GM13976 (cell line): ENCODE measurements at regions not wholly inside any gene's neighbourhood (a gene's known extent, or its start where the extent isn't known, plus 50 kb on each side); places are given as distances from the start of the nearest gene placed in this dataset.

Experiments used
- DNase-seq: peaks from one replicate; pipeline ENCODE4 v3.0.0; 2012; ENCODE audit warnings: low spot score
- in situ Hi-C: fragments of 300-500 bp; cut with MboI; formaldehyde crosslinking; loops from one replicate; pipeline ENCODE4 v1.12.0; 2022; ENCODE audit warnings: low sequenced_read_pairs, mixed read lengths, inconsistent platforms; ENCODE audit not compliant: unreplicated experiment
- TF ChIP-seq, protein P1 (sequence below): IDR thresholded peaks from 2 replicates; pipeline ENCODE4 v1.5.1; 2012; ENCODE audit warnings: borderline replicate concordance, mild to moderate bottlenecking; ENCODE audit not compliant: insufficient read depth; ENCODE audit errors: extremely low read depth, missing control alignments, control extremely low read depth

DNA sequence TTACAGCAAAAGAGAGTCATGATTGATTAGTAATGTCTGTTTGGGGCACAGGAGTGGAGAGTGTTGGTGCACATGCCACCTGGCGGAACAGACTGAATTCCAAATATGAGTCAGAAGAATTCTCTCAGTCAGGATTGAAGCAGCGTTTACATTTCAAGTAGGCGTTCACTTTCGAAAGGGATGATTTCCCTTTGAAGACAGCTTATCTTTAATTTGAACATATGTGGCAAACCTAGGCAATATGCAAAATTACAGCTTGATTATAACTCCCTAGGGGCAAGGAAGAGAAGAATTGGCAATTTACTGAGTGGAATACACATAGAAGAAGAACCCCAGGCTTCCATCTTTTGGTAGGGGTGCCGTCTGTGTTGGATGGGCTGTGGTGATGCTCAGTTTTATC lies 235.8 kb downstream of the HAPSTR1 start:
- TF ChIP-seq, protein P1, sequence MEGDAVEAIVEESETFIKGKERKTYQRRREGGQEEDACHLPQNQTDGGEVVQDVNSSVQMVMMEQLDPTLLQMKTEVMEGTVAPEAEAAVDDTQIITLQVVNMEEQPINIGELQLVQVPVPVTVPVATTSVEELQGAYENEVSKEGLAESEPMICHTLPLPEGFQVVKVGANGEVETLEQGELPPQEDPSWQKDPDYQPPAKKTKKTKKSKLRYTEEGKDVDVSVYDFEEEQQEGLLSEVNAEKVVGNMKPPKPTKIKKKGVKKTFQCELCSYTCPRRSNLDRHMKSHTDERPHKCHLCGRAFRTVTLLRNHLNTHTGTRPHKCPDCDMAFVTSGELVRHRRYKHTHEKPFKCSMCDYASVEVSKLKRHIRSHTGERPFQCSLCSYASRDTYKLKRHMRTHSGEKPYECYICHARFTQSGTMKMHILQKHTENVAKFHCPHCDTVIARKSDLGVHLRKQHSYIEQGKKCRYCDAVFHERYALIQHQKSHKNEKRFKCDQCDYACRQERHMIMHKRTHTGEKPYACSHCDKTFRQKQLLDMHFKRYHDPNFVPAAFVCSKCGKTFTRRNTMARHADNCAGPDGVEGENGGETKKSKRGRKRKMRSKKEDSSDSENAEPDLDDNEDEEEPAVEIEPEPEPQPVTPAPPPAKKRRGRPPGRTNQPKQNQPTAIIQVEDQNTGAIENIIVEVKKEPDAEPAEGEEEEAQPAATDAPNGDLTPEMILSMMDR, result no peak
- DNase-seq, result no peak
- in situ Hi-C loops, result no loop called here

- DNase-seq, result no peak
- in situ Hi-C loops, result no loop called here
- TF ChIP-seq, protein P1, result no peak
Measured at GRCh38 chr16:9328411-9328810, 237.0 kb downstream of the HAPSTR1 start.

DNA sequence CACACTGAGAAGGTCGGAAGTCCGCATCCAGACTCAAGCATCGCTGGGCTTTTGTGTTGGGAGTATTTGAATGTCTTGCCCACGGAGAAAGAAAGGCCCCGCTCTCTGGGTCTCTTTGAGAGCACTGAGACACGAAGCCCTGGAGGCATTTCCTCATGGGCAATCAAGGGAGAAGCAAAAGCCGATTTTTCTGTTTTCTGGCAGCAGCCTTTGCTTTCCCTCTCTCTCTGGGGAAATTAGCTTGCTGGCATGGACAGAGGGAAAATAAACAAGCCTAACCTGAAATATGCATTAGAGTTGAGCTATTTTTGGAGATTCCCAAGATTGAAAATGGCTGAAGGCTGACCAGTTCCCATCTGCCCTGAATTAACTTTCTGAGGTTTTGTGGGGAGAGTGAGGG lies 238.7 kb downstream of the HAPSTR1 start:
- no peak for DNase-seq
- in situ Hi-C loops, result no loop called here
- TF ChIP-seq, protein P1, result no peak

DNA sequence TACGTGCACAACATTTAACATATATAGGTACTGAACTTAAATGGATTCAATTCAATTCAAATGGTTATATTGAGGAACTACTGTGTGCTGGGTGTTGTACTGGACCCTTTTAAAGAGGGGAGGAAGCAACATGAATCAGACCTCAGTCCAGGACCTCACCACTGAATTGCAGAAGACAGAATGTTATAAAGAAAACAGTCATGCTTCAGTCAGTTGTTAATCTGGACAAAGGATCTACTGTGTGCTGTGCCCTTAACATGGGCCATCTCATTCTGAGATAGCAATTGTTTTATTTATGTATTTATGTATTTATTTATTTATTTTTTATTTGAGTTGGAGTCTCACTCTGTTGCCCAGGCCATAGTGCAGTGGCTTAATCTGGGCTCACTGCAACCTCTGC lies 240.1 kb downstream of the HAPSTR1 start:
- DNase-seq, result no peak
- TF ChIP-seq, protein P1, result no peak
- in situ Hi-C loops, result no loop called here

- DNase-seq, result no peak
- TF ChIP-seq, protein P1, result no peak
- in situ Hi-C loops, result no loop called here
Measured at GRCh38 chr16:9332574-9333148, 241.2 kb downstream of the HAPSTR1 start.

GRCh38 chr16:9333469-9333868 lies 242.0 kb downstream of the HAPSTR1 start:
- in situ Hi-C loops, result no loop called here
- TF ChIP-seq, protein P1, result no peak
- DNase-seq, result no peak
